Effector memory CD4-positive, alpha-beta T cell (primary cell): ENCODE measurements at regions not wholly inside any gene's neighbourhood (a gene's known extent, or its start where the extent isn't known, plus 50 kb on each side); places are given as distances from the start of the nearest gene placed in this dataset.

ENCODE experiments used
- DNase-seq, 3 donors: peaks; one replicate each; pipeline ENCODE4 v3.0.0-alpha.2; 2020
- H3K27ac ChIP-seq: 2 replicates; pipeline ENCODE4 v1.7.0; 2013; ENCODE audit warnings: mild to moderate bottlenecking, low read length, moderate library complexity; ENCODE audit not compliant: insufficient read depth, poor library complexity, severe bottlenecking
- H3K27me3 ChIP-seq: replicated peaks from 2 replicates; pipeline ENCODE4 v1.7.0; 2013; ENCODE audit warnings: mild to moderate bottlenecking, low read length; ENCODE audit not compliant: insufficient read depth, control insufficient read depth, poor library complexity, severe bottlenecking
- H3K36me3 ChIP-seq: 2 replicates; pipeline ENCODE4 v1.7.0; 2013; ENCODE audit warnings: mild to moderate bottlenecking, low read length, moderate library complexity; ENCODE audit not compliant: control insufficient read depth, insufficient read depth
- H3K4me1 ChIP-seq: 2 replicates; pipeline ENCODE4 v1.7.0; 2013; ENCODE audit warnings: low read length, mild to moderate bottlenecking; ENCODE audit not compliant: control insufficient read depth, insufficient read depth, poor library complexity, severe bottlenecking
- H3K4me3 ChIP-seq: 2 replicates; pipeline ENCODE4 v1.7.0; 2013; ENCODE audit warnings: low read length, low read depth, mild to moderate bottlenecking; ENCODE audit not compliant: insufficient read depth, poor library complexity, severe bottlenecking
- H3K9me3 ChIP-seq: 2 replicates; pipeline ENCODE4 v1.7.0; 2013; ENCODE audit warnings: mild to moderate bottlenecking, low read length, moderate library complexity; ENCODE audit not compliant: control insufficient read depth

DNA sequence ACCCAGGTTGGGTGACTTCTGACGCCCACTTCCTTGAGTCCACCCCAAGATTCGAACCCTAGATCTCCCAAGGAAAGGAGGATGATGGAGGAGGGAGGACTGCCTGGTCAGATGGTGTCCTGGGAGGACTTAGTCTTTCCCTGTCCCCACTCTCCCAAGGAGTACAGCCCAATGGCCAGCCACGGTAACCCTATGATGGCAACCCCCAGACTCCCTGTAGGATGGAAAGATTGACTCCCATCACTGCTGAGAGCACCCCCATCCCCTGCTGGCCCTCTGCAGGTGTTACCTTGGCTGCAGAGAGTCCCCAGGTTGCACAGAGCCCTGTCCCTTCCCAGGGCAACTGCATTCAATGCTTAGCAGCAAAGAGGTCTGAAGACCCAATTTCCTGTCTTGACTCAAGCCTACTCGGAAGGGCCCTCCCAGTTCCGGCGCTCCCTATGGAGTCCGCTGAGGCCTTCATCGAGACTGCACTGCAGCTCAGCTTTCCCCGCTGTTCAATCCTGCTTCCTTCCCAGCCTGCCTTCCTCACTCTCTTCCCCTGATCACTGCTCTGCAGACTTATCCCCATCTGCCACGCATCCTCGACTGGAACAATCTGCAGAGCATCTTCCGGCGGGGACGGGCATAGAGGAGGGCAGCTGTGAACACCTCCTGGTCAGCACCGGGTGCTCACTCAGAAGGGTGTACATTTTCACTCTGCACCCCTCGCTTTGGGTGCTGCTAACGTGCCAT is 50.8 kb upstream of the OCM2 start:
- no peak overlapping the region for H3K4me3 ChIP-seq
- no peaks in the 10 kb centered on the region for H3K9me3 ChIP-seq
- DNase-seq, result no peak
- no peaks in the 10 kb centered on the region for H3K4me1 ChIP-seq
- H3K27me3 ChIP-seq, result no peaks in the 10 kb centered on the region
- H3K36me3 ChIP-seq, result no peaks in the 10 kb centered on the region
- no peak overlapping the region for H3K27ac ChIP-seq

DNA sequence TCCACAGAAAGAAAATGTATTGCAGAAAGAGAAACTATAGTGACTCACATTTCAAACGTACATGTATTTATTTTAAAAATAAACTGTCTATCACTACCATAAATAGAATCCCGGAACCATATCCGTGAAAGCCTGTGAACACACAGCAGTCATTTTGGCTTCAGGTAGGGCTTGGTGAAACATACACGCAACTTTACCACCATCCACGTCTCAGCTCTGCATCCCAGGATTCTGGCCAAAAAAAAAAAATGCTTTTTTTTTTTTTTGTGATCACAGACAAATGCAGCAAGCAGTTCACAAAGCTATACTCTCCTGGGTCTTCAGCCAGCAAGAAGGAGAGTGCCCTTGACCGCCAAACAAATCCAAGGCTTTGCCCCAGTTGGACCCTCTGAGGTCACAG is 56.8 kb upstream of the OCM2 start:
- Histone ChIP-seq H3K9me3 (no peaks in the 10 kb centered on the region), H3K27me3 (no peaks in the 10 kb centered on the region), H3K4me1 (peaks cover 4% of the 10 kb centered on the region), H3K36me3 (no peaks in the 10 kb centered on the region), H3K27ac (no peak overlapping the region), H3K4me3 (no peak overlapping the region)
- no peak for DNase-seq

DNA sequence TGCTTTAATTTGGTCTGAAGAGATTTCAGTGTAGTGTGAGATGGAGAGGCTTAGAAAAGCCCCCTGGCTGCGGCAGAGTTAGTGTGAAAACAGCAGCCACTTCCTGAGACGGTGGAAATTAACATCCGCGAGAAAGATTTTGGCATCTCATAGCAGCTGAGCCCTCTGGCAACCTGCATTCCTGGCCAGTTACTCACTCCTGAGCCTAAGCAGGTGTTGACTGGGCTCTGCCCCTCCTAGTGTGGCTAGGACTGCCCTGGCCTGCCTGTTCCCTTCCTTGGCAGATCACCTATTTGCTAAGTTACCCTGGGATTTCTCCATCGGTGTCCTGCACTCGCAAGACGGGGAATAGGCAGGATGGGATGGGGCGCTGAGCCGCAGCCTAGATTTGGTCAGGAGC is 57.6 kb upstream of the LMTK2 start:
- peaks cover 4% of the 10 kb centered on the region for H3K4me1 ChIP-seq
- DNase-seq, result no peak
- H3K27me3 ChIP-seq, result no peaks in the 10 kb centered on the region
- no peaks in the 10 kb centered on the region for H3K9me3 ChIP-seq
- H3K36me3 ChIP-seq, result no peaks in the 10 kb centered on the region
- H3K27ac ChIP-seq, result no peak overlapping the region
- H3K4me3 ChIP-seq, result no peak overlapping the region

DNA sequence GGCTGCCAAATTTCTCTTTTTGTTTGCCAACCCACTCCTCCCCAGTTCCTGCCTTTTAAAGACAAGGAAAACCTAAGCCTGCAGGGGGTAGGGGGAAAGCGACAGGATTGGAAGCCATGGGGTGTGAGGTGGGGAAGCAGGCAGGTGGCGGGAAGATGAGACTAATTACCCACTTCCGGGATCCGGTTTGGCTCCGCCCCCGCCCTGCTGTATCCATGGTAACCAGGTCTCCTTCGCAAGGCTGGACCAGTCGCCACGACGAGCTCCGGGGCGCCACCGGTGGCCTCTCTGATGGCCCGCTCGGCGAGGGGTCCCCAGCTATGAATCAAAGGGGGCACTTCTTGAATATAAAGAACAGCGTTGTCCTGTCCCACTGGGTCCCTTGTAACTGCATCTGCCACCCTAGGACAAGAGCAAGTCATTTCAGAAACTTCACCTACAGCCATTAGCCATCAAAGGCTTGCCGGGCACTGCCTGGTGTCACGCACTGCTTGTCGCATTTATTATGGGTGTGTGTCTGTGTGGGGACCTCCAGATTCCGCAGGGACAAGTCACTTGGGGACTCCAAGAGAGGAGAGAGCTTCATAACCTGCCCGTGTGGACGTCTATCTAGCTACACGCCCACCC is 55.4 kb upstream of the LMTK2 start:
- H3K4me3 ChIP-seq, result peak overlapping the region; percentile 25
- peak in 2 of 3 donors; percentile 1 to 21 for DNase-seq

DNA sequence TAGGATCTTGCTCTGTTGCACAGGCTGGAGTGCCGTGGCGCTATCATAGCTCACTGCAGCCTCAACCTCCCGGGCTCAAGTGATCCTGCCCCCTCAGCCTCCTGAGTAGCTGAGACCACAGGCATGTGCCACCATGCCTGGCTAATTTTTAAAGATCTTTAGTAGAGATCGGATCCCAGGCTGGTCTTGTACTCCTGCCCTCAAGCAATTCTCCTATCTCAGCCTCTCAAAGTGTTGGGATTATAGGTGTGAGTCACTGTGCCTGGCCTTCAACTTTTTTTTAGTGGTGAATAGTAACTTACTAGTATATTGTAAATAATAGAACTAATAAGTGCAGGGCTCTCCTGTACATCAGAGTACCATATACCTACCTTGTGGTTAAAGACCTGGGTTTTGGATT is 52.1 kb upstream of the LMTK2 start:
- peaks cover 4% of the 10 kb centered on the region for H3K4me1 ChIP-seq
- H3K4me3 ChIP-seq, result no peak overlapping the region
- no peaks in the 10 kb centered on the region for H3K27me3 ChIP-seq
- no peaks in the 10 kb centered on the region for H3K36me3 ChIP-seq
- no peaks in the 10 kb centered on the region for H3K9me3 ChIP-seq
- no peak overlapping the region for H3K27ac ChIP-seq
- no peak for DNase-seq

More for the DNA sequence above, 55.4 kb upstream of the LMTK2 start:
- peaks cover 4% of the 10 kb centered on the region for H3K4me1 ChIP-seq
- no peaks in the 10 kb centered on the region for H3K9me3 ChIP-seq
- no peak overlapping the region for H3K27ac ChIP-seq
- H3K36me3 ChIP-seq, result no peaks in the 10 kb centered on the region
- H3K27me3 ChIP-seq, result no peaks in the 10 kb centered on the region

DNA sequence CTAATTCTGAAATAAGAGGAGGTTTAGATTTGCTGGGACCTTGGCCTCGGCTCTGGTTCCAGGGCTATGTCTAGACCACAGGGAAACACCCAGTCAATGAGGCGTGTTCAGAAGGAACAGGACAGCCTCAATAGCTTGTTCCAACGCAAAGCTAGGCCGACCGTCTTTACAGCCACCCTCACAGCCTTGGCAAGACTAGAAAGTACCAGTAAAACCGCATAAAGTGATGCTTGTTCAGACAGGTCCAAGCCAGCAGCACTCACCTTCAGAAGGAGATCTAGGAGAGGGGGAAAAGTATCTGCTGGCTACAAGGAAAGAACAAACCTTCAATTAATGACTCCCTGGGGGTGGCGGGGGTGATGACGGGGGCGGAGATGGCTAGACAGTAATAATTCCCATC is 50.1 kb upstream of the LMTK2 start:
- no peaks in the 10 kb centered on the region for H3K36me3 ChIP-seq
- no peaks in the 10 kb centered on the region for H3K4me1 ChIP-seq
- H3K4me3 ChIP-seq, result no peak overlapping the region
- no peaks in the 10 kb centered on the region for H3K27me3 ChIP-seq
- no peak for DNase-seq
- H3K27ac ChIP-seq, result no peak overlapping the region
- H3K9me3 ChIP-seq, result no peaks in the 10 kb centered on the region
